HEK293T (cell line): ENCODE measurements at regions not wholly inside any gene's neighbourhood (a gene's known extent, or its start where the extent isn't known, plus 50 kb on each side); places are given as distances from the start of the nearest gene placed in this dataset.

Source experiments
- ARNT ChIP-seq: fragments of 450-650 bp; IDR thresholded peaks from 2 replicates; pipeline ENCODE4 v1.6.1; 2017; ENCODE audit warnings: mild to moderate bottlenecking
- BHLHE40 ChIP-seq: fragments of 450-650 bp; IDR thresholded peaks from 2 replicates; pipeline ENCODE4 v1.6.1; 2016; ENCODE audit warnings: mild to moderate bottlenecking, moderate library complexity, borderline replicate concordance
- ELF4 ChIP-seq: fragments of 450-650 bp; IDR thresholded peaks from 2 replicates; pipeline ENCODE4 v1.6.1; 2017; ENCODE audit warnings: antibody characterized with exemption
- FOXA1 ChIP-seq: fragments of 450-650 bp; IDR thresholded peaks from 2 replicates; pipeline ENCODE4 v1.6.1; 2016; ENCODE audit warnings: mild to moderate bottlenecking
- FOXK2 ChIP-seq: fragments of 450-650 bp; IDR thresholded peaks from 2 replicates; pipeline ENCODE4 v1.6.1; 2016; ENCODE audit warnings: mild to moderate bottlenecking
- FOXM1 ChIP-seq: fragments of 450-650 bp; IDR thresholded peaks from 2 replicates; pipeline ENCODE4 v1.6.1; 2017; ENCODE audit warnings: mild to moderate bottlenecking, borderline replicate concordance
- HDGF ChIP-seq: fragments of 450-650 bp; IDR thresholded peaks from 2 replicates; pipeline ENCODE4 v1.6.1; 2017; ENCODE audit warnings: antibody characterized with exemption, borderline replicate concordance
- L3MBTL2 ChIP-seq: fragments of 450-650 bp; conservative IDR thresholded peaks from 2 replicates; pipeline ENCODE4 v1.6.1; 2016; ENCODE audit warnings: mild to moderate bottlenecking
- SP1 ChIP-seq: fragments of 450-650 bp; IDR thresholded peaks from 2 replicates; pipeline ENCODE4 v1.6.1; 2017
- SUZ12 ChIP-seq: fragments of 450-650 bp; IDR thresholded peaks from 2 replicates; pipeline ENCODE4 v1.6.1; 2016; ENCODE audit warnings: mild to moderate bottlenecking
- TARDBP ChIP-seq: fragments of 450-650 bp; IDR thresholded peaks from 2 replicates; pipeline ENCODE4 v1.6.1; 2016
- ZNF384 ChIP-seq: fragments of 450-650 bp; IDR thresholded peaks from 2 replicates; pipeline ENCODE4 v1.6.1; 2016
- TF ChIP-seq, protein P1 (sequence below): fragments of 450-650 bp; IDR thresholded peaks from 2 replicates; pipeline ENCODE4 v1.6.1; 2016

DNA sequence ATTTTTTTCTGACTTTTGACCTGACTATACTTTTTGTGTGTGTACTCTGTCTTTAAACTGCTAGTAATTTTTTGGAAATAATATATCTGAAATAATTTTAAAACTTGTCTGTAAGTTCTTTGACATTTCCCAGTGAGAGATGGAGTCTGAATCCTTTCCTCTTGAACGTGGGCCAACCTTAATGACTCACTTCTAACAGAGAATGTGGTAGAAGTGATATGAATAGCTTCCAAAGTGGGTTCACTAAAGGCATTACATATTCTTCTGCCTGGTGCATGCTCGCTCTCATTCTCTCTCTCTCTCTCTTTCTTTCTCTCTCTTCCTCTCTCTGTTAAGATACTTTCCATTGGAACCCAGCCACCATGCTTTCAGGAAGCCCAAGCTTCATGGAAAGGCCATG lies 108.7 kb upstream of the FERMT1 start:
- TF ChIP-seq SUZ12 (no peak), SP1 (no peak), BHLHE40 (no peak), FOXA1 (no peak), HDGF (no peak), ARNT (no peak), FOXM1 (no peak), L3MBTL2 (no peak), TARDBP (no peak), FOXK2 (no peak), ELF4 (no peak), ZNF384 (no peak)
- TF ChIP-seq, protein P1, sequence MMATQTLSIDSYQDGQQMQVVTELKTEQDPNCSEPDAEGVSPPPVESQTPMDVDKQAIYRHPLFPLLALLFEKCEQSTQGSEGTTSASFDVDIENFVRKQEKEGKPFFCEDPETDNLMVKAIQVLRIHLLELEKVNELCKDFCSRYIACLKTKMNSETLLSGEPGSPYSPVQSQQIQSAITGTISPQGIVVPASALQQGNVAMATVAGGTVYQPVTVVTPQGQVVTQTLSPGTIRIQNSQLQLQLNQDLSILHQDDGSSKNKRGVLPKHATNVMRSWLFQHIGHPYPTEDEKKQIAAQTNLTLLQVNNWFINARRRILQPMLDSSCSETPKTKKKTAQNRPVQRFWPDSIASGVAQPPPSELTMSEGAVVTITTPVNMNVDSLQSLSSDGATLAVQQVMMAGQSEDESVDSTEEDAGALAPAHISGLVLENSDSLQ, result no peak
